GM19043 (cell line): ENCODE measurements at regions not wholly inside any gene's neighbourhood (a gene's known extent, or its start where the extent isn't known, plus 50 kb on each side); places are given as distances from the start of the nearest gene placed in this dataset.

Experiments used
- ATAC-seq: cut with Tn5 transposase; IDR thresholded peaks from one replicate; pipeline ENCODE4 v1.9.1; 2021; ENCODE audit warnings: low read depth; ENCODE audit not compliant: unreplicated experiment

DNA sequence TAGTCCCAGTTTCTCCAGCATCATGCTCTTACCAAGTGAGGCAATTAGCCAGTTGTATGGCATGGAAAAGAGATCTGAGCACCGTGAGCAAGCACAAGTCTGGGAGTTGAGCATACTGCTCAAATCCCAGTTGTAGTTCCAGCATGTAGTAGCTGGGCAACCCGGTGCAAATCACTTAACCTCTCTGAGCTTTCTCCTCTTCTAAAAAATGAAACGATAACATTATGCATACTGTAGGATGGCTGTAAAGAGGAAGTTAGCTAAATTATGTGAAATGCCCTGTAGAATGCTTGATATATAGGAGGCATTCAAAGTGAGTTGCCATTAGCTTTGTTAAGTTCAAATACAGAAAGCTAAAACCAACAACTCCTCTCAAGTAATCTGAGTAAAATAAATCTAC is 164.0 kb upstream of the ZEB2 start:
- no peak for ATAC-seq

DNA sequence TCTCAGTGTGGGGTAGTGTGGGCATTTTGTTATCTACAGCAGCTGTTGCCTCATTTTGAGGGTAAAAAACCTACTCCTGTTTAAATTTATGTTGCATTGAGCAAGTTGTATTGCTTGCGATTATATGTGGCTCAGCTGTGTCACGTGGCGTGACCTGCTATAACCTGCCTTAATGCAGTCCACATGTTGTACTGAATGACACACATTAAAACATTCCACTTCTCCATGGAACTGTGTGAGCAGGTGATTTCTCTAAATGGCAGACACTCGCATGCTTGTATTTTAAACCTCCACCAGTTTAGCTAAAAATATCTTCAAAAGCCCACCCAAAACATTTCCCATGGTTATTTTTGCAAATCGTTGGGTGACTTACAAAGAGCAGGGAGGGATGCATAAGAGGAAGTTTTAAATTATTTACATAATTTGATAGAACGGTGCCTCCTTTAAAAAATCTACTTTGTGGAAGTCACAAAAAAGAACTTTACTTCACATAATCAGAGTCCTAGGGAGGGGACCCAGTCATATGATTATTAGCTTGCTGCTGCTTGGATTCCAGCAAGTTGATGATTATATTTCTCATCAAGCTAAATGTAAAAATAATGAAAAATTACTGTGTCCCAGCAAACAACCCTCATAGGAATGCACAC is 163.3 kb upstream of the ZEB2 start:
- no peak for ATAC-seq

DNA sequence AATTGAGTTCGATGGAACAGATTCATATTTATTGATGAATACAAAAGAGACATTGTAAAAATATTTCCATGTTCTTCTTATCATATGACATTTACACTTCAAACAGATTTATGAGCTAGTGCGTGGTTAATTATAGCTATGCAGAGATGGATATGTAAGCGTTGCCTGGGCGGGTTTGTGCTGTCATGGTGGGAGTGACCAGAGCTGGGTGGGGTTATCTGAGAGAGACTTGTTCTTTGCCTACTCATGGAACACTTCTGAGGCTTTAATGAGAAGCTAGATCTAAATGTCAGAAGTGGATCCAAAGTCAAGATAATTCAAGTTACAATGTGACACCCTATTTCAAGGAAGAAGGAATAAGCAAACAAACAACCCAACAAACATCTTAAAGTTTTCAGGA is 162.3 kb upstream of the ZEB2 start:
- no peak for ATAC-seq

- ATAC-seq, result no peak
Measured at GRCh38 chr2:144681389-144681788, 161.5 kb upstream of the ZEB2 start.

- no peak for ATAC-seq
Measured at GRCh38 chr2:144679942-144680341, 160.0 kb upstream of the ZEB2 start.

DNA sequence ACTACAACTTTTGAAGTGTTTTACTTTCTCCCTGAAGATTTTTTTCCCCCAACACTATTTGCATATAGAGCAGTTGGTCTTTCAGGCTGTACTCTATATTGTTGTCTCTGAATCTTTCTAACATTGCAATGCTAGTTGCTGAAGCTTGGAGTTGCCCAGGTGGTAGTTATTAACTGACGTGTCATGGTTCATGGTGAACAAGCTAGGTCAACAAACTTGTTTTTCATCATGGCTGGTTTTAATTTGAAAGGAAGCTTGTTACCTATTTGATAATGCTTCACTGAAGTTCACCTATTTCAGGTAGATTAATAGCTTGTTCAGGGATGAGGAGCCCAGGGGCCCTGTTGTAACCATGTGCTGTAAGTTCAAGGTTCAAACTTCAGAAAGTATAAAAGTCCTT is 158.8 kb upstream of the ZEB2 start:
- no peak for ATAC-seq

GRCh38 chr2:144675731-144676130 is 155.8 kb upstream of the ZEB2 start:
- ATAC-seq, result no peak

GRCh38 chr2:144675331-144675730 is 155.4 kb upstream of the ZEB2 start:
- no peak for ATAC-seq

DNA sequence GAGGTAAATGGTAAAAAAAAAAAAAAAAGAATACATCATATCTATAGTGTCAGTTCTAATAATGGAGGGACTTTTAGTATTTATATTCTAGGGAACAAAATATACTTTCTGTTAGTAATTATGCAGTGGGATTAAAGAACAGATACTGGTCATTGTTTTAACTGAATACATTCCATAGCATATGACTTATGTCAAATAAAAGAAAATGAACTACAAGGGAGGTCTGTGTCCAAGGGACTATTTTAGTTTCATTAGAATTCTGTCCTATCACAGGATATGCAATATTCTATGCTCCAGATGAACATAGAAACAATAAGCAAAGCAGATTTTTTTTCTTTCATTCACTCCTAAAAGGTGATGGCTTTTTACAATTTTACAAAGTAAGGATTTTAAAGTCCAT is 154.2 kb upstream of the ZEB2 start:
- ATAC-seq, result no peak

DNA sequence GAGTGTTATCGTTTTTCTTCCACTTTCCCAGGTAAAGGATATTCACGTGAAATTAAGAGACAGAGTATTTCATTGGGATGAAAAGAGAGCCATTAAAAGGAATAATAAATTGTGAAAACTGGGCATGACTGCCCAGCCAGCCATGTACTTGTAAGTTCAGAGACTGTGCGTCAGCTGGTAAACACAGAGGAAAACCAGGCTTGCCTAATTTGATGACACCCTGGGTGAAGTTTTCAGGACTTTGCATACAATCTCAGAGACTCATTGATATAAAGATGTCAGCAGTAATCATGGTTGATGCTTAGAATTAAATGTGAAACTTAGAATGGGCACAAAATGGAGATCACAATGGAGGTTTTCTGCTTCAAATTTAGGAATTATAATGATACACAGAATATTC is 153.5 kb upstream of the ZEB2 start:
- ATAC-seq, result no peak

GRCh38 chr2:144671695-144672455 is 152.0 kb upstream of the ZEB2 start:
- ATAC-seq, result no peak

GRCh38 chr2:144670738-144671137 is 150.8 kb upstream of the ZEB2 start:
- no peak for ATAC-seq

DNA sequence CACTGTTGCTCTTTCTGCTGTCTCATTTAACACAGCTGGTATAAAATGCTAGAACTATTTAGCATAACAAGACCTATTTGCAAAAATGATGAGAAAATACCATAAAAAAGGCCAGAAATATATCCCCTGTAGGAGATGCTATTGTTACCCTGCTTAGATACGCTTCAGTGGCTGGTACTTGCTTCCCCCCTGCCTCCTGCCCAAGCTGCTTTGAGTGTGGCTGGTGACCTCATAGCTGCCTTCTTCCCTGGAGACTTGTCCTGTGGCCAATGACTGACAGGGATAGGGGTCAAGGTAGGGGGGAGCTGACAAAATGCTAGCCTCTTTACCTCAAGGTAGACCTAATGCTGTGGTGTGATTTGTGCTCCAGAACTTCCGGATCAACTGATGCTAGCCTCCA is 150.2 kb upstream of the ZEB2 start:
- ATAC-seq, result no peak

- ATAC-seq, result no peak
Measured at GRCh38 chr2:144669196-144669987, 149.5 kb upstream of the ZEB2 start.

- ATAC-seq, result no peak
Measured at GRCh38 chr2:144668493-144669110, 148.7 kb upstream of the ZEB2 start.

DNA sequence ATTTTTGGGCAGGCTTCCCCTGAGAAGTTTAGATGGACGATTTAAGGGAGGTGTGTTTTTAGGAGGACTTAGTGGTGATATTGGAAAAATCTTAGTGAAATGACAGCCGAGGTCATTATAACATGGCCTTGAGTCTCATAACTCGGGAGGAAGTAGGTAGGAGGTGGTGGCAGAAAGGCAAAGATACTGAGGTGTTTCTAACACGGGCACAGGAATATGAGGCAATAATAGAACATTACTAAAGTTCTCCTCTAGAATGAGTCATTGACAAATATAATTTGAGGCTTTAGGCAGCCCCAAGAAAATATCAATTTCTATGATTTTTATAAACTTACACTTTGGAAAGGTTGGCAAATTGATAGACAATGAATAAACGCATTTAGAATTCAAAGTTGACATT is 146.1 kb upstream of the ZEB2 start:
- ATAC-seq, result no peak

DNA sequence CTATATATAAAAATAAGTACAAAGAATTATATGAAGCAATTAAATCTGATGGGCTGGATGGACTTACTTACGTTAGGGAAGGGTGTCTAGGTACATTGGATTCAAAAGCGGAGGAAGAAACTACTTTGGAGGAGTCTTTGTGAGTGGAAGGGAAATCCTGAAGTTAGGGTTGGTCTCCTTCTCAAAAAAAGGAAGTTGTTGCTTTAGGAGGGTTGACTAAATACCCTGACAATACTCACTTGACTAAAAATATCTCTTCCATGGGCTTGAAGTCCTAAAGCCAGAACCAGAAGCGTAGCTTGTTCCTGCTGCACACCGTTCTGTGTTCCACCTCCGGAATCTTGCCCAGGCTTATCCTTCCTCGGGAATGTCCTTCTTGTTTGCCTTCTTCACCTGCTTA is 143.3 kb upstream of the ZEB2 start:
- no peak for ATAC-seq

- no peak for ATAC-seq
Measured at GRCh38 chr2:144660518-144661316, 140.8 kb upstream of the ZEB2 start.

GRCh38 chr2:144659731-144660275 is 139.9 kb upstream of the ZEB2 start:
- no peak for ATAC-seq

DNA sequence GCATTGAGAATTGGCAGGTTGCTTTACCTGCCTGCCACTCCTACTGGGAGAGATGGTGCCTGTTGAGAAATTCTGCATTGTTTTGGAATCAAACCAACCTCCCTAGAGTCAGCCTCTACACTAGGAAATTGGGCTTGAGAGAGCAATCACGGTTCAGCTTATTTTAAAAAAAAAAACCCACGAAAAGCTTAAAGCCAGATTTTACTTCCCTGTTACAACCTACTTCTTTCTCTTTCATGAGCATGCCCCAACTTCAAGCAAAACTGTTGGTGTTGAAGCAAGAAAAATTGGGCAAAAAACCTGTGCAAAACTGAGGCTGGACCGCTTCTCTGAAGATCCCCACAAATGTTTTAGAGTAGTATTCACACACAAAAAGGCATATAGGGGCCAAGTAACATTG is 134.6 kb upstream of the ZEB2 start:
- no peak for ATAC-seq
